BJ (cell line): ENCODE measurements at regions not wholly inside any gene's neighbourhood (a gene's known extent, or its start where the extent isn't known, plus 50 kb on each side); places are given as distances from the start of the nearest gene placed in this dataset.

Experiments
- CTCF ChIA-PET: fragments of 350-600 bp; formaldehyde crosslinking; extraction: SDS; loops from one replicate; lab custom pipeline; 2021; ENCODE audit warnings: antibody characterized with exemption, inconsistent platforms; lab: Yijun Ruan, JAX
- POLR2A ChIA-PET: fragments of 300-600 bp; sonication (Branson Sonifier 250); formaldehyde crosslinking; extraction: SDS; loops from one replicate; lab custom pipeline; 2021; ENCODE audit warnings: antibody characterized with exemption; lab: Charles Lee
- DNase-seq: peaks from one replicate; pipeline ENCODE4 v3.0.0-alpha.2; 2011; ENCODE audit warnings: low read depth
- H3K27me3 ChIP-seq: 2 replicates; pipeline ENCODE4 v1.6.0; 2011; ENCODE audit warnings: low read length; ENCODE audit not compliant: control insufficient read depth, insufficient read depth
- H3K36me3 ChIP-seq: 2 replicates; pipeline ENCODE4 v1.5.1; 2011; ENCODE audit warnings: low read length; ENCODE audit not compliant: control insufficient read depth, insufficient read depth
- H3K4me3 ChIP-seq: 2 replicates; pipeline ENCODE4 v1.5.1; 2011; ENCODE audit warnings: low read depth, mild to moderate bottlenecking, control low read depth, low read length
- TF ChIP-seq, protein P1 (sequence below): IDR thresholded peaks from 2 replicates; pipeline ENCODE4 v1.5.1; 2011; ENCODE audit warnings: low read depth, mild to moderate bottlenecking, control low read depth, inconsistent platforms, low read length, moderate library complexity; ENCODE audit not compliant: insufficient read depth

DNA sequence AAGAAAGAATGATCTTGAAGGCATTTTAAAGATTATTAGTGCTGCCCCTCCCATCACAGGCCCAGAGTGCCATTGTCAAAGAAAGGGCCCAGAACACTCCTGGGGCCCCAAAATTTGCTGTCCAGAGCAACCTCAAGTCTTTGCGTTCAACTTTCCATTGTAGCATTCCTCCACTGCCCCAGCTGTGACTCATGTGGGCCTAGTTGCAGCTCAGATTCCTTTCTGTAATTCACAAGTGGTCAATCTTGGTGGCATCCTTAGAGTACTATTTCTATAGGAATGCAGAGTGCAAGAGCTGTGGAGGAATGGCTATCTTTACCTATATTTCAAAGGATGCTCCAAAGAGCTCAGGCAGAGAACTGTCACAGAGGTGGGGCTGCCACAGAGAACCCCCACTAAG is 1500.8 kb upstream of the IGFBP7 start:
- DNase-seq = no peak
- Histone ChIP-seq H3K36me3 (no peaks in the 10 kb centered on the region), H3K4me3 (no peak overlapping the region), H3K27me3 (no peaks in the 10 kb centered on the region)
- TF ChIP-seq, protein P1, sequence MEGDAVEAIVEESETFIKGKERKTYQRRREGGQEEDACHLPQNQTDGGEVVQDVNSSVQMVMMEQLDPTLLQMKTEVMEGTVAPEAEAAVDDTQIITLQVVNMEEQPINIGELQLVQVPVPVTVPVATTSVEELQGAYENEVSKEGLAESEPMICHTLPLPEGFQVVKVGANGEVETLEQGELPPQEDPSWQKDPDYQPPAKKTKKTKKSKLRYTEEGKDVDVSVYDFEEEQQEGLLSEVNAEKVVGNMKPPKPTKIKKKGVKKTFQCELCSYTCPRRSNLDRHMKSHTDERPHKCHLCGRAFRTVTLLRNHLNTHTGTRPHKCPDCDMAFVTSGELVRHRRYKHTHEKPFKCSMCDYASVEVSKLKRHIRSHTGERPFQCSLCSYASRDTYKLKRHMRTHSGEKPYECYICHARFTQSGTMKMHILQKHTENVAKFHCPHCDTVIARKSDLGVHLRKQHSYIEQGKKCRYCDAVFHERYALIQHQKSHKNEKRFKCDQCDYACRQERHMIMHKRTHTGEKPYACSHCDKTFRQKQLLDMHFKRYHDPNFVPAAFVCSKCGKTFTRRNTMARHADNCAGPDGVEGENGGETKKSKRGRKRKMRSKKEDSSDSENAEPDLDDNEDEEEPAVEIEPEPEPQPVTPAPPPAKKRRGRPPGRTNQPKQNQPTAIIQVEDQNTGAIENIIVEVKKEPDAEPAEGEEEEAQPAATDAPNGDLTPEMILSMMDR = no peak
- CTCF ChIA-PET = no interaction called here
- POLR2A ChIA-PET = no interaction called here

DNA sequence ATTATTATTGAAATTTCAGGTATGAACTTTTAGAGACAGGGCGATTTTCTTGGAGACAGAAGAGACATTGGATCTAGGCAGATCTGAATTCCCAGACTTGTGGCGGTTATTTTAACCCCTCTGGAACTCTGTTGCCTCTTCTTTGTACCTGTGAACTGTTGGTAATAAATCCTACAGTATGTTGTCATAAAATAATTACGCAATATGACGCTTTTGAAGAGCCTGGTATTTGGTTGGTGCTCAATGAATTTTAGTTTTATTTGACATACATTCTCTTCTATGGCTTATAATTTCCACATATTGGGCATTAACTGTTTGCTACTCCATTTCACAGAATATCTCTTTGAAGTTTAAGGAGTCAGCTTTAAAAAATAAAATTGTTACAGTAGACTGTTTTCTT is 1496.1 kb upstream of the IGFBP7 start:
- CTCF ChIA-PET = no interaction called here
- no peaks in the 10 kb centered on the region for H3K27me3 ChIP-seq
- H3K36me3 ChIP-seq = no peaks in the 10 kb centered on the region
- POLR2A ChIA-PET = no interaction called here
- H3K4me3 ChIP-seq = no peak overlapping the region
- no peak for DNase-seq
- TF ChIP-seq, protein P1 = no peak

DNA sequence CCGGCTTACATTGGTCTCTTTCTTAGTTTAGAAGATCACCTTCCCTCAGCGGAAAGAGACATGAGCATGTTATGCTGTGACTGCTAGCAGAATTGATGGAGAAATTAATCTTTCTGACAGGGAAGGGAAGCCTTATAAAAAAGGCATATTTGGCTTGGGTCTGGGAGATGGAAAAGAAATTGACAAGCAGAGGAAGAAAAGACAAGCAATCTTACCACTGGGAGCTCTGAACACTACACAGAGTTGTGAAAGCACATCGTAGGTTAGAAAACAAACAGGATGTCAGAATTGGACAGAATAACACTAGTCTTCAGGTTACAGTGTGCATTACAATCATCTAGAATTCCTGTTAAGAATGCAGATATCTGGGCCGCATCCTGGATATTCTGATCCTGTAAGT is 1493.8 kb upstream of the IGFBP7 start:
- ChIA-PET POLR2A (no interaction called here), CTCF (no interaction called here)
- Histone ChIP-seq H3K27me3 (no peaks in the 10 kb centered on the region), H3K4me3 (no peak overlapping the region), H3K36me3 (no peaks in the 10 kb centered on the region)
- no peak for DNase-seq
- TF ChIP-seq, protein P1 = no peak

DNA sequence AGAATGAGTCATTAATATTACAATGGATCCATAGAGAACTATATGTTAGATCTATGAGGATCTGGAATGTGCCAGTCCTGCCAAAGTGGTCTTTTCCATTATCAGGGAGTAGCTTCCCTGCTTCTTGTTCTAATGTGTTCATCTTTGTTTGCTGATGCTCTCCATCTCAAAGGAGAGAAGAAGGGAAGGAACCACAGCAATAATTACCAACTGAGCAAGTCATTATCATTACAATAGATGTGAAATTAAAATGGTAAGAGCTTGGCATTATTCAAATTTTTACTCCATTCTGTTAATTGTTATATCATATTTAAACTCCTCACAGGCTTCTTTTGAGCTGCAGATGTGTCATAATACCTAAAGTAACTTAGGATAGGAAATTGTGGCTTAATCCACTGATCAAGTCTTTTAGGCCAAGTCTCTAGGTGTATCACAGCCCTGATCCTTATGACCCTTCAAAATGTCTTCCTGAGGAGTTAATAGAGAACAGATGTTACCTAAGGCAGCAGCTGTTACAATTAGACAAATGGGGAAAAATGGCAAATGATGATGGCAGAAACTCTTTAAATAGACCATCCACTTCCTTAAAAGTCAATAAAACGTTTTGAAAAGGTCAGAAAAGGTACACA is 1492.7 kb upstream of the IGFBP7 start:
- H3K36me3 ChIP-seq = no peaks in the 10 kb centered on the region
- POLR2A ChIA-PET = no interaction called here
- CTCF ChIA-PET = no interaction called here

DNA sequence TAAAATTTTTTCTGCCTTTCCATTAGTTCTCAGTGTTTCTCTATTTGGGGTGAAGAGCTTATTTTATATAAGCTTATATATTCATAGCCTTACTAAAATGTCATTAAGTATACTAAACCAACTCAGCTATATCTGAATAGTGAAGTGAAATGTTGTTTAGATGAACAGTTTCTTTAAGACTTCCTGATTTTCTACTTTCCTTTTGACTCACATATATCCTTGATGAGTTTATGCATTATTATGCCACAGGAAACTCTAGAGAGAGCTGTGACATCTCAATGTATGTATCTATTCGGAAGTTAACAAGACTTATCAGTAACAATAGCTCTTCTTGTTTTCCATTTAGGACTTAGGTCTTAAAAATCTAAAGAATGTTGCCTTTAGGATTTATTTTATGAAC is 1491.8 kb upstream of the IGFBP7 start:
- POLR2A ChIA-PET = no interaction called here
- no peak for DNase-seq
- CTCF ChIA-PET = no interaction called here
- Histone ChIP-seq H3K4me3 (no peak overlapping the region), H3K27me3 (no peaks in the 10 kb centered on the region), H3K36me3 (no peaks in the 10 kb centered on the region)
- TF ChIP-seq, protein P1 = no peak

More for the DNA sequence above, 1492.7 kb upstream of the IGFBP7 start:
- no peak for DNase-seq
- TF ChIP-seq, protein P1 = no peak
- Histone ChIP-seq H3K27me3 (no peaks in the 10 kb centered on the region), H3K4me3 (no peak overlapping the region)
